NCI-H2107 treated with DMSO at 0.1 percent for 48 hours (cell line): ENCODE measurements at regions not wholly inside any gene's neighbourhood (a gene's known extent, or its start where the extent isn't known, plus 50 kb on each side); places are given as distances from the start of the nearest gene placed in this dataset.

ENCODE experiments used
- DNase-seq: peaks from one replicate; lab custom pipeline; 2025; ENCODE audit not compliant: unreplicated experiment; lab: John Stamatoyannopoulos, UW

GRCh38 chr5:167440846-167441245 is 850.6 kb upstream of the WWC1 start:
- DNase-seq = no peak

- no peak for DNase-seq
These were observed 848.5 kb upstream of the WWC1 start for GRCh38 chr5:167442922-167443321.

GRCh38 chr5:167447466-167448375 is 843.7 kb upstream of the WWC1 start:
- no peak for DNase-seq

GRCh38 chr5:167448376-167448775 is 843.1 kb upstream of the WWC1 start:
- no peak for DNase-seq

GRCh38 chr5:167451076-167451475 is 840.4 kb upstream of the WWC1 start:
- no peak for DNase-seq

- DNase-seq = no peak
These were observed 839.3 kb upstream of the WWC1 start for GRCh38 chr5:167452136-167452535.

- no peak for DNase-seq
These were observed 838.0 kb upstream of the WWC1 start for GRCh38 chr5:167453246-167454030.

GRCh38 chr5:167458412-167458811 is 833.0 kb upstream of the WWC1 start:
- no peak for DNase-seq

GRCh38 chr5:167460449-167461020 is 830.9 kb upstream of the WWC1 start:
- DNase-seq = no peak

GRCh38 chr5:167463939-167464338 is 827.5 kb upstream of the WWC1 start:
- DNase-seq = no peak

- no peak for DNase-seq
These were observed 824.5 kb upstream of the WWC1 start for GRCh38 chr5:167466992-167467391.

GRCh38 chr5:167472566-167473108 is 818.8 kb upstream of the WWC1 start:
- no peak for DNase-seq

- no peak for DNase-seq
These were observed 813.3 kb upstream of the WWC1 start for GRCh38 chr5:167478188-167478587.

GRCh38 chr5:167479779-167480178 is 811.7 kb upstream of the WWC1 start:
- no peak for DNase-seq

GRCh38 chr5:167481345-167481744 is 810.1 kb upstream of the WWC1 start:
- DNase-seq = no peak

GRCh38 chr5:167482555-167482954 is 808.9 kb upstream of the WWC1 start:
- no peak for DNase-seq

- no peak for DNase-seq
These were observed 806.2 kb upstream of the WWC1 start for GRCh38 chr5:167485061-167485774.

GRCh38 chr5:167488371-167488770 is 803.1 kb upstream of the WWC1 start:
- no peak for DNase-seq

- DNase-seq = no peak
These were observed 802.2 kb upstream of the WWC1 start for GRCh38 chr5:167489202-167489601.

- no peak for DNase-seq
These were observed 787.3 kb upstream of the WWC1 start for GRCh38 chr5:167503926-167504720.
